ENCODE measurements at regions not wholly inside any gene's neighbourhood (a gene's known extent, or its start where the extent isn't known, plus 50 kb on each side); places are given as distances from the start of the nearest gene placed in this dataset.
"Not testable (repeated sequence)": the region's sequence is repeated elsewhere in the genome, so short reads cannot be mapped to it uniquely, and the experiment has no call there.

GRCh38 chr1:185433667-185434066 lies 116.6 kb upstream of the IVNS1ABP start:
- no peak for DNase-seq (ENCODE audit: low spot score)

GRCh38 chr1:185432948-185433347 lies 115.9 kb upstream of the IVNS1ABP start:
- no peak for DNase-seq (ENCODE audit: low spot score)

- no peak for DNase-seq (ENCODE audit: low spot score)
Measured at GRCh38 chr1:185431612-185432011, 114.6 kb upstream of the IVNS1ABP start.

GRCh38 chr1:185429668-185430067 lies 112.6 kb upstream of the IVNS1ABP start:
- not testable (repeated sequence) for DNase-seq (ENCODE audit: low spot score)

GRCh38 chr1:185427776-185428175 lies 110.7 kb upstream of the IVNS1ABP start:
- no peak for DNase-seq (ENCODE audit: low spot score)

GRCh38 chr1:185427264-185427663 lies 110.2 kb upstream of the IVNS1ABP start:
- no peak for DNase-seq (ENCODE audit: low spot score)

- no peak for DNase-seq (ENCODE audit: low spot score)
Measured at GRCh38 chr1:185426848-185427247, 109.8 kb upstream of the IVNS1ABP start.

- no peak for DNase-seq (ENCODE audit: low spot score)
Measured at GRCh38 chr1:185425163-185425562, 108.1 kb upstream of the IVNS1ABP start.

- DNase-seq (ENCODE audit: low spot score) = no peak
Measured at GRCh38 chr1:185421485-185422107, 104.6 kb upstream of the IVNS1ABP start.

GRCh38 chr1:185420588-185421081 lies 103.6 kb upstream of the IVNS1ABP start:
- no peak for DNase-seq (ENCODE audit: low spot score)

GRCh38 chr1:185419718-185420117 lies 102.7 kb upstream of the IVNS1ABP start:
- no peak for DNase-seq (ENCODE audit: low spot score)

GRCh38 chr1:185418472-185418871 lies 101.4 kb upstream of the IVNS1ABP start:
- no peak for DNase-seq (ENCODE audit: low spot score)

- no peak for DNase-seq (ENCODE audit: low spot score)
Measured at GRCh38 chr1:185412385-185413087, 95.5 kb upstream of the IVNS1ABP start.

GRCh38 chr1:185409763-185410528 lies 92.9 kb upstream of the IVNS1ABP start:
- DNase-seq (ENCODE audit: low spot score) = no peak

GRCh38 chr1:185409345-185409744 lies 92.3 kb upstream of the IVNS1ABP start:
- DNase-seq (ENCODE audit: low spot score) = no peak

- no peak for DNase-seq (ENCODE audit: low spot score)
Measured at GRCh38 chr1:185408700-185409270, 91.7 kb upstream of the IVNS1ABP start.

GRCh38 chr1:185406691-185407009 lies 89.6 kb upstream of the IVNS1ABP start:
- DNase-seq (ENCODE audit: low spot score) = no peak

GRCh38 chr1:185406006-185406690 lies 89.1 kb upstream of the IVNS1ABP start:
- DNase-seq (ENCODE audit: low spot score) = no peak

- DNase-seq (ENCODE audit: low spot score) = no peak
Measured at GRCh38 chr1:185404907-185405568, 88.0 kb upstream of the IVNS1ABP start.

- peak; percentile 48 for DNase-seq (ENCODE audit: low spot score)
Measured at GRCh38 chr1:185404291-185404690, 87.2 kb upstream of the IVNS1ABP start.

- DNase-seq (ENCODE audit: low spot score) = no peak
Measured at GRCh38 chr1:185402930-185403329, 85.9 kb upstream of the IVNS1ABP start.

- DNase-seq (ENCODE audit: low spot score) = no peak
Measured at GRCh38 chr1:185401019-185401418, 84.0 kb upstream of the IVNS1ABP start.

Measured in AG08396 (cell line).